GM21447 (cell line): ENCODE measurements at regions not wholly inside any gene's neighbourhood (a gene's known extent, or its start where the extent isn't known, plus 50 kb on each side); places are given as distances from the start of the nearest gene placed in this dataset.

ENCODE experiments used
- ATAC-seq: cut with Tn5 transposase; IDR thresholded peaks from one replicate; pipeline ENCODE4 v1.9.1; 2021; ENCODE audit not compliant: unreplicated experiment

- no peak for ATAC-seq
Measured at GRCh38 chr6:8277769-8278168, 157.6 kb downstream of the SLC35B3 start.

- ATAC-seq, result no peak
Measured at GRCh38 chr6:8276148-8276547, 159.2 kb downstream of the SLC35B3 start.

- no peak for ATAC-seq
Measured at GRCh38 chr6:8275667-8276066, 159.7 kb downstream of the SLC35B3 start.

DNA sequence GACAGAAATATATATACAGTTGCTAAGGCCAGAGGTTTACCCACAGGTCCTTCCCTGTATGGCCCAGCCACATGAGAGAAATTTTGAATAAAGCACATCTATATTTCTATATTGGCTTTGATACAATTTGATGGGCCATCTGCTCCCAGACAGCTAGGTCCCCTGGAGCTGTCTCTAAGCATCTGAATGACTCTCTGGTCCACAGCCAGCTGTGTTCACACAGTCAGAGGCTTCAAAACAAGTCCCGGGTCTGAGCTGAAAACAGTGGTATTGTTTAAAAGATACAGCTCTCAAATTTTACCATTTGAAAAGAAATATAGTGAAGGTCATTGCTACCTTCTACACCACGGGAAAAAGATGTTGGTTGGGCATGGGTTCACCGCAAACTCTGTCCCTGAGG lies 161.1 kb downstream of the SLC35B3 start:
- no peak for ATAC-seq

DNA sequence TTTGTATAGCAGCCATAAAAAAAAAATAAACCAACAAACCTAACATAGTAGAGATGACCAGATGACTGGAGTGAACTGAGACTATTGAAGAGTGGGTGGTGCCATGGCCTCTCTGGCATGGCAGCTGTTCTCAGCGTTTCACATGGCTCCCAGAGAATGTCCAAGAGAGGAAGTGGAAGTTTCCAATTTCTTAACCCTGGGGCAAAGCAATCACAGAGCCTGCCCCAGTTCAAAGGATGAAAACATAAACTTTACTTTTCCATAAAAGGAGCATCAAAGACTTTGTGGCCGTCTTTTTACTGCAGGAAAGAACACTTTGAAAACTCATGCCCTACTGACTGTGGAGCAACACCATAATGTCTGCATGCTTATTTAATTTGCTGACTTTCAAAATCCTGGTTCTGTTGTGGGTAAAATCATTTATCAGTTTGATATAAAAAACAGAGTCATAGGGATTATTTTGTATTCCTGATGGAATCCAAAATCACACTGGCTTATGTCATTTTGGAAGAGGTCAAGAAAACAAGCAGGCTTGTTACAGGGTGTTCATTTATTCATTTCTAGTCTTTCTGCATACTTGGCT lies 165.4 kb downstream of the SLC35B3 start:
- ATAC-seq, result no peak

GRCh38 chr6:8269094-8269493 lies 166.3 kb downstream of the SLC35B3 start:
- no peak for ATAC-seq

DNA sequence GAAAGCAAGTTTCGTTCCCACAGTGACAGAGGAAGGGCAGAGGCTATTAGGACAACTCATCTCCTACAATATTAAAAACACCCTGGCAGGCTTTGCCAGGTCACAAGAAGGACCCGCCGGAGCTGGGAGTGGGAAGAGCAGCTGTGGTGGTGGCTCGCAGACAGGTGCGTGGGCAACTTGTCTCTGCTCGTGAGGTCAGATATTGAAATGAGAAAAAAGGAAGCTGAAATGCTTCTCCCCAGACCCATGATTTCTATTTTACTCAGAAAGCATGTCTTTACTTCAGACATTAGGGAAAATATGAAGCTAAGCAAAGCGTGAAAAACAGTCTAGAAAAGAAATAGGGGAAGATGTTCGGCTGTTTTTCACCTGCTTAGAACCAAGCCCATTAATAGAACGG lies 166.3 kb upstream of the EEF1E1 start:
- ATAC-seq, result no peak

DNA sequence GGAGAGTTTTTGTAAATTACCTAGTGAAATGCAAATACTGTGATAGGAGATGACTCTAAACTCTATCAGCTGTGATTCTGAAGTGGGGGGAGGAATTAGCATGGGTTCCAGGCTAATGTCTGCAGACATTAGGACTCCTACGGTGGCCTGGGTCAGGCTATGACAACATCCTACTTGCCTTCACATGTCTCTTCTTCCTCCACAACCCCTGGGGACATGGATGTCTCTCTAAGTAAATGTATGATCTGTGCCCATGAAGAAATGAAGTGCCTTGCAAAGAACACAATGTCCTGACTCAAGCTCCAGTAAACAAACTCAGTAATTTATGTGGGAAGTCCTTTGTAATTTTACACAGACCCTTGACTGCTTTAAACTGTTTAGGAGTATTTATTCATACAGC lies 165.8 kb upstream of the EEF1E1 start:
- no peak for ATAC-seq

DNA sequence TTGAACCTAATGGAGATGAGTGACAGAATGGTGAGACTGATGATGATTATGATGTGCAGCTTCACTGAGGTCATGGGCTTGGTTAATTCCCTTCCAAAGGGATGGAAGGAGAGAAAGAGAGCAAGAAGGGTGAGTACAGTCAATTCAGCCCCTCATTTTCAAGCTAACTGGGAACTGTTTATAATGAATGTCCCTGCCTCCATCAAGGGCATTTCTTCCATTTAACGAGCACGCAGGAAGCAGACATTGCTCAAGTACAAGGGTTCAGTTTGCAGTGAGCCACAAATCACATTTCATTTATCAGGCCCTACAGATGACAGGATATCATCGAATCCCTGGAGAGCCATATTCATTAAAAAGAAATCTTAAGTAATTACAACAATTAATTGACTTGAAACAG lies 158.3 kb upstream of the EEF1E1 start:
- no peak for ATAC-seq

DNA sequence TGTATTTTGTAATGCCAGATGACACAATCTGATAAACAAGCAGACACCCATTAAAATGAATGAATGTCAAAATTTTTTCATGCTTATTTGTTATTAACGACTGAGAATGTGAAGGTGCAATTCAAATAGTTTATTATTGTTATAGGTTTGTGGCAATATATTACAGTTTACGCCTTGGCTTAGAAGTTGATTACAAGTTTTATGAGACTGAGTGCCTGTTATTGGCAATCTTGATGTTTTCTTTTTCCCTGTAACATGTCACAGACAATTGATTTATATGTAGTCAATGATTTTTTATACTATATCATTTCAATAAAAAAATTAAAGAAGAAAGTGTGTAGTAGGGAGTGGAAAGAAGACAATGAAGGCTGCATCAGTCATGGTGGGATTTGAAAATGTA lies 144.1 kb upstream of the EEF1E1 start:
- ATAC-seq, result no peak

DNA sequence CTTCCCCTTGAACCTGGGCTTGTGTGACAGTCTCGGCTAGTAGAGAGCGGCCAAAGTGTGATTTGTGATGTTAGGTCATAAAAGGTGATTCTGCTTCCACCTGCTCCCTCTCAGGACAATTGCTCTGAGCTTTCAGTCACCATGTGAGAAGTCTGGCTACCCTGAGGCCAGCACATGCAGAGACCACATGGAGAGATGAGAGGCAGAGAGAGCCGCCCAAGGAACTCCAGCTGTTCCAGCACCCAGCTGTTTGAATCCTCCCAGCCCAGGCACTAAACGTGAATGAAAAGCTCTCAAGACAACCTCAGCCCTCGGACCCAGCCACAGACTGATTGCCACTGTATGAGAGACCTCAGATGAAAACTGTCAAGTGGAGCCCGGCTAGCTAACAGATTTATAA lies 143.4 kb upstream of the EEF1E1 start:
- no peak for ATAC-seq

- ATAC-seq, result no peak
Measured at GRCh38 chr6:8243475-8243874, 141.1 kb upstream of the EEF1E1 start.

GRCh38 chr6:8242885-8243284 lies 140.5 kb upstream of the EEF1E1 start:
- ATAC-seq, result no peak

- ATAC-seq, result no peak
Measured at GRCh38 chr6:8240301-8240700, 138.0 kb upstream of the EEF1E1 start.

DNA sequence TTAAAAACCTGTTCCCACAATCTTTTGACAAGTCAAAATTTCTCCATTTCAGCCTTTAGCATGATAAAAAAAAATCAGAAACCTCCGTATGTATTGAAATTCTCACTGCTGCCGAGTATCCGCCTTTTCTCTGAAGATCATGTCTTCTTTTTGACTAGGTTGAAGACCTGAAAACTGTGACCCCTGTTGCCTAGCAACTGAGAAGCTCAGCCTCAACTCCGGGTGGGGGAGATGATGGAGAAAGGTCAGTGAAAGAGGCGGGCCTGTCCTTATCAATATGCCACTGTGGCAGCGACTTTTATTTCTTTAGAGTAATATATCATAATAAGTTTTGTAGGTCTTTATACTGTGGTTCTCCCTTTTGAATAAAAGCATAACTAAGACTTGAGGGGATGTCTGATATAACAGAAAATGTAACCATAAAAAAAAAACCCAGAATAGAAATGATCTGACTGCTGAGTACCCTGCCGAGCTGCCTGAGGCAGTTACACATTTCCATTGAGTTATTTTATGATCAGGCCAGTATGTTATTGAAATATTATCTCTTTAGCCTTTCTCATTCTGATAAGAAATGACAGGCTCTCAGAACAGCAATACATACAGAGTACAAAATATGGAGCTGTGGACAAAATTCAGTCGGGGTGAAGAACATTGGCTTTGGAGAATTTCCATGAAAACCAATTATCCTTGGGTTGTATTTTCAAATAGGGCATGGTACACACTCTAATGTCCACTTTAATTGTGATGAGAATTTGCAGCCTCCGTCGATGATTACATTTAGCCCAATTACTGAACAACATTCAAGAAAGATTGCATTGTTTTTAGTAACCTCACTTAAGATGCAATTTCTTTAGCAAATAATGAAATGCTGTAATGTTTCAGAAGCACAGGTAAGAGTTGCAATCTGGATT lies 136.7 kb upstream of the EEF1E1 start:
- ATAC-seq, result no peak

- ATAC-seq, result no peak
Measured at GRCh38 chr6:8237668-8238067, 135.3 kb upstream of the EEF1E1 start.

GRCh38 chr6:8236956-8237355 lies 134.6 kb upstream of the EEF1E1 start:
- ATAC-seq, result no peak

- no peak for ATAC-seq
Measured at GRCh38 chr6:8234321-8234720, 132.0 kb upstream of the EEF1E1 start.

DNA sequence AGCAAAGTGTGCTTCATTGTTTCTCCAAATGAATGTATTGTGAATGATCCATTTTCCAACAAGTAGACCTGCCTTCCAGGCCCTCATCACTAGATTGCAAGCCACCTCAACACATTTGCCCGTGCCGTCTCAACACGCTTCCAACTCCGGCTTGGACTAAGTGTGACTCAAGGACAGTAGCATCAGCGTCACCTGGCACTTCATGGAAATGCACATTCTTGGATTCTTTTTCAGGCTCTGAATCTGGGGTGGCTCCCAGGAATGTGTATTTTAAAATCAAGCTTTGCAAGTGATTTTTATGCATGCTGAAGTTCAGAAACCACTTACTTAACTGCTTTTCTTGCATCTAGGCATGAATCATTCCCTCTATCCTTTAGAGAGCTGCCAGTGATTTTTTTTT lies 129.6 kb upstream of the EEF1E1 start:
- no peak for ATAC-seq

- no peak for ATAC-seq
Measured at GRCh38 chr6:8229915-8230756, 127.8 kb upstream of the EEF1E1 start.

- ATAC-seq, result no peak
Measured at GRCh38 chr6:8225113-8225512, 122.8 kb upstream of the EEF1E1 start.

DNA sequence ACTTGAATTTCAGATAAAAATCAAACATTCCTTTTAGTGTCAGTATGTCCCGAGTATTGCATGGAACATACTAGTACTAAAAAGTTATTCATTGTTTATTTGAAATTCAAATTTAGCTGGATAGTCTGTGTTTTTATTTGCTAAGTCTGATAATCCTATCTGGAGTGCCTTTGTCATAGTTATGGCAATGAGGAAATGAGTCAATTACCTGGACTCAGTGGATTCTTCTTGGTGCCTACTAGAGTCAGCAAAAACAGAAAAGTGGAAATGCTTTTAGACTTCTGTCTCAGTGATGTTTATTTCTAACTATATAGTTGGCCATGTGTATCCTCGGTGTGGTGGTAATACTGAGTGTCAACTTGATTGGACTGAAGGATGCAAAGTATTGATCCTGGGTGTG lies 121.3 kb upstream of the EEF1E1 start:
- no peak for ATAC-seq
